Activated CD8-positive, alpha-beta T cell treated with anti-CD3 and anti-CD28 coated beads for 36 hours (primary cell): ENCODE measurements at regions not wholly inside any gene's neighbourhood (a gene's known extent, or its start where the extent isn't known, plus 50 kb on each side); places are given as distances from the start of the nearest gene placed in this dataset.

Experiments used
- ATAC-seq: fragments of 200-7000 bp; cut with Tn5 transposase; one replicate; pipeline ENCODE4 v1.10.0; 2021; ENCODE audit warnings: mild to moderate bottlenecking, moderate library complexity
- CTCF ChIA-PET: fragments of 350-600 bp; sonication (Branson Sonifier 250); formaldehyde crosslinking; loops from one replicate; lab custom pipeline; 2021; ENCODE audit warnings: antibody characterized with exemption; lab: Charles Lee
- POLR2A ChIA-PET: fragments of 350-600 bp; sonication (Branson Sonifier 250); formaldehyde crosslinking; loops from one replicate; lab custom pipeline; 2021; ENCODE audit warnings: antibody characterized with exemption; lab: Charles Lee
- DNase-seq: peaks from one replicate; pipeline ENCODE4 v3.0.0-alpha.2; 2020
- H3K27ac Mint-ChIP-seq: one replicate; pipeline ENCODE4 v1.8.0; 2021; ENCODE audit warnings: mild to moderate bottlenecking, mixed read lengths
- H3K27me3 Mint-ChIP-seq: one replicate; pipeline ENCODE4 v1.8.0; 2021; ENCODE audit warnings: mixed read lengths
- H3K36me3 Mint-ChIP-seq: one replicate; pipeline ENCODE4 v1.8.0; 2021; ENCODE audit warnings: low read depth, mixed read lengths
- H3K4me1 Mint-ChIP-seq: one replicate; pipeline ENCODE4 v1.8.0; 2021; ENCODE audit warnings: low read depth, mixed read lengths
- H3K4me3 Mint-ChIP-seq: one replicate; pipeline ENCODE4 v1.8.0; 2021; ENCODE audit warnings: mild to moderate bottlenecking, moderate library complexity, mixed read lengths
- H3K9me3 Mint-ChIP-seq: one replicate; pipeline ENCODE4 v1.8.0; 2021; ENCODE audit warnings: mixed read lengths
- intact Hi-C: fragments of 100-400 bp; cut with micrococcal nuclease; formaldehyde crosslinking; loops from one replicate; pipeline ENCODE4 v1.10.0; 2022
- TF ChIP-seq, protein P1 (sequence below): fragments of 200-600 bp; IDR thresholded peaks from one replicate; pipeline ENCODE4 v1.8.0; 2022; ENCODE audit warnings: antibody characterized with exemption, mild to moderate bottlenecking

DNA sequence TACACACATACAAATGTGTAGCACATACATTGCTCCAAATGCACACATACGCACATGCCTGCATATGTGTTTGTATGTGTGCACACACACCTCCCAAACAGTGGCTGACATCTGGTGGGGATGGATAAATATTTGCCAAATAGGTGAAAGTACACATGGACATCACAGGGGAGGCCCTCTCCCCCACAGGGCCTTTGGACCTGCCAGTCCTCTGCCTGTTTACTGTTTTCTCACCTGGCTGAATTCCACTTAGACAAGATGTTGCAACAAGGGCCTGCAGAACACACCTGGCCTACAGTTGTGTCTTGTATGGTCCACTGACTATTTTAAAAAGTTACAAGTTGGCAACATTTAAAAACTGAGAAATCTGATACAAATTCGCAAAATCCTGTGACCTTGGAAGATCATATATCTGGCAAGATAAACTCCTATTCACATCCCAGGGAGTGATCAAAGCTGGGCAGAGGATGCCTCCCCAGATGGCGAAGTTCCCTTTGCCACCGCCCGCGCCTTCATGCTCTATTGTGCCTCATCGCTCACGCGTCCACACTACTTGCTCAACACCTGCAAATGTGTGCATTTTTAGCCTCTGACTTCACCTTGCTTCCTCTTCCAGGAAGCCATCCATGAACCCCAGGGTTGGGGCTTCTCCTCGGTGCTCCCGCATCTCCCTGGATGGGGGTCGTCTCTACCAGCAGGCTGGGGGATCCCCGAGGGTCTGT, 118.4 kb upstream of the FZD10 start:
- intact Hi-C loops = no loop called here
- DNase-seq (no peak), ATAC-seq (no peak)
- Mint-ChIP-seq H3K4me3 (no peak overlapping the region), H3K9me3 (peaks cover 6% of the 10 kb centered on the region), H3K4me1 (peaks cover 3% of the 10 kb centered on the region), H3K36me3 (no peaks in the 10 kb centered on the region), H3K27ac (no peak overlapping the region), H3K27me3 (peaks cover 45% of the 10 kb centered on the region)
- ChIA-PET CTCF (interaction anchor here (0.8 to 1.0 kb wide), 2 partner anchors 127 to 237 kb away, joined by 3 read pairs; no protein-coding TSS in a partner anchor), POLR2A (no interaction called here)
- TF ChIP-seq, protein P1, sequence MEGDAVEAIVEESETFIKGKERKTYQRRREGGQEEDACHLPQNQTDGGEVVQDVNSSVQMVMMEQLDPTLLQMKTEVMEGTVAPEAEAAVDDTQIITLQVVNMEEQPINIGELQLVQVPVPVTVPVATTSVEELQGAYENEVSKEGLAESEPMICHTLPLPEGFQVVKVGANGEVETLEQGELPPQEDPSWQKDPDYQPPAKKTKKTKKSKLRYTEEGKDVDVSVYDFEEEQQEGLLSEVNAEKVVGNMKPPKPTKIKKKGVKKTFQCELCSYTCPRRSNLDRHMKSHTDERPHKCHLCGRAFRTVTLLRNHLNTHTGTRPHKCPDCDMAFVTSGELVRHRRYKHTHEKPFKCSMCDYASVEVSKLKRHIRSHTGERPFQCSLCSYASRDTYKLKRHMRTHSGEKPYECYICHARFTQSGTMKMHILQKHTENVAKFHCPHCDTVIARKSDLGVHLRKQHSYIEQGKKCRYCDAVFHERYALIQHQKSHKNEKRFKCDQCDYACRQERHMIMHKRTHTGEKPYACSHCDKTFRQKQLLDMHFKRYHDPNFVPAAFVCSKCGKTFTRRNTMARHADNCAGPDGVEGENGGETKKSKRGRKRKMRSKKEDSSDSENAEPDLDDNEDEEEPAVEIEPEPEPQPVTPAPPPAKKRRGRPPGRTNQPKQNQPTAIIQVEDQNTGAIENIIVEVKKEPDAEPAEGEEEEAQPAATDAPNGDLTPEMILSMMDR = no peak

DNA sequence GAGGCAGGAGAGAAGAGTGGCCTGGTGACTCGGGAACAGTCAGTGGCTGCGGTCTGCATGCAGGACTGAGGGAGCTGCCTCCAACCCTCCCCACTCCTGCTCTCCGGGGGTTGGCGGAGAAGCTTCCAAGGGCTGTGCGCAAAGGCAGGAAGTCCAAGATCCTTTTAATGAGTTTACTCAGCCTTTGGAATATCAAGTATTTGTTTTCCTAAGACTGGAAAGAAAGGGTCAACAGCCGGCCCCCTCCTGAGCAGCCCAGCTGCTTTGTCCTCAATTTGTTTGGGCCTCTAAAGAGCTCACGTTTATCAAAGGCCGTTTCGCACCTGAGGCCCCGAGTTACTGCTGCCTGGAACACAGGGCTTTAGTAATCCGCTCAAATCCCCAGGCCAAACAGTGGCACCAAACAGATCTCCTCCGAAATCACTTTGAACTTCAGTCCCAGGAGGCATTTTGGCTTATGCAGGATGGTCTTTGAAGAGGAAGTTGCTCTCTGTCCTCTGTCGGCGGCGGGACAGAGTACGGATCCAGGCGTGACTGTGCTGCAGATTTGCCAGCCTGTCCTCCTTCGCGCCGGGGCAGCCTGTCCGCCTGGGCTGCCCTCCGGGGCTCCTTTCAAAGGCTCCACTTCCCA, 117.2 kb upstream of the FZD10 start:
- TF ChIP-seq, protein P1 = no peak
- ATAC-seq (no peak), DNase-seq (no peak)
- ChIA-PET POLR2A (no interaction called here), CTCF (interaction anchor here (1.0 kb wide), 1 partner anchor 236 kb away, joined by 3 read pairs; no protein-coding TSS in a partner anchor)
- H3K27me3 Mint-ChIP-seq = peaks cover 34% of the 10 kb centered on the region
- intact Hi-C loops = no loop called here
- H3K36me3 Mint-ChIP-seq = no peaks in the 10 kb centered on the region
- H3K27ac Mint-ChIP-seq = no peak overlapping the region
- H3K4me1 Mint-ChIP-seq = peaks cover 3% of the 10 kb centered on the region
- H3K9me3 Mint-ChIP-seq = peaks cover 6% of the 10 kb centered on the region
- no peak overlapping the region for H3K4me3 Mint-ChIP-seq

DNA sequence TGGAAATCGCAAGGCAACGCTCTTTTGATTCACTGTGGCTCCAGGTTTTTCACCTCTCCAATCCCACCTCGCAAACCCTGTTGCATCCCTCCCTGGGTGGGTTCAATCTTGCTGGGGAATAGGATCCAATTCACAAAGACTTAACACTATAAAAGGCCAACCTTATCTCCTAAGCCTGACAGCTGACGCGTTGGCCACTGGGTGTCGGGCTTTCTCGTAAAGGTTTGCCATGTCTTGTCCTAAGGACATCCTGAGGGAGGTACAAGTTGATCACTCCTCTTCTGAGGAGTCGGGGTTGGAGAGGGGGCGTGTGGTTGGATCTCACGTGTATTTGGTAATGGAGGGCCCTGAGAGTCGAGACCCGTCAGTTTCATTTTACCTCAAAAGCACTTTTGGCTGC, 112.6 kb upstream of the FZD10 start:
- H3K27ac Mint-ChIP-seq = no peak overlapping the region
- H3K27me3 Mint-ChIP-seq = peaks cover 25% of the 10 kb centered on the region
- peaks cover under 1% of the 10 kb centered on the region for H3K9me3 Mint-ChIP-seq
- ATAC-seq = no peak
- TF ChIP-seq, protein P1 = no peak
- CTCF ChIA-PET = interaction anchor here (1.0 to 3.2 kb wide), 3 partner anchors 18 to 286 kb away, joined by 4 to 21 read pairs (median 4); no protein-coding TSS in a partner anchor
- H3K36me3 Mint-ChIP-seq = no peaks in the 10 kb centered on the region
- H3K4me3 Mint-ChIP-seq = no peak overlapping the region
- intact Hi-C loops = loop anchor here (2.0 kb wide), 1 partner anchor 285 kb away; no protein-coding TSS in a partner anchor
- H3K4me1 Mint-ChIP-seq = peaks cover 3% of the 10 kb centered on the region
- POLR2A ChIA-PET = no interaction called here
- DNase-seq = no peak

DNA sequence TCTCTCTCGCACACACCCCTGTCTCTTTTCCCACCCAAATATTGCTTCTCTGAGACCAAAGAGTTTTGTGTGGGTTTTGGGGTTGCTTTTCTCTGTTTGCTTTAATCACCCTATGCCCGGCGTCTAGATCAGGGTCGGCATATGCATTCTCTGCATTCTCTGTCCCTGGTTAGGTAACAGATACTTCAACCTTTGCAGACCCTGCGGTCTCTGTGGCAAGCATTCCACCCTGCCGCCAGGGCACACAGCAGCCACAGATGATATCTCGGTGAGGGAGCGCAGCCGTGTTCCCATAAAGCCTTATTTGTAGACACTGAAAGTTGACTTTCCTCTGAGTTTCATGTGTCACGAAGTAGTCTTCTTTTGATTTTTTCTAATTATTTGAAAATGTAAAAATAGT, 110.4 kb upstream of the FZD10 start:
- ATAC-seq (no peak), DNase-seq (no peak)
- no peak overlapping the region for H3K27ac Mint-ChIP-seq
- intact Hi-C loops = no loop called here
- POLR2A ChIA-PET = no interaction called here
- H3K4me3 Mint-ChIP-seq = no peak overlapping the region
- peaks cover 3% of the 10 kb centered on the region for H3K4me1 Mint-ChIP-seq
- H3K27me3 Mint-ChIP-seq = peaks cover 13% of the 10 kb centered on the region
- peaks cover 7% of the 10 kb centered on the region for H3K9me3 Mint-ChIP-seq
- CTCF ChIA-PET = no interaction called here
- no peaks in the 10 kb centered on the region for H3K36me3 Mint-ChIP-seq
- TF ChIP-seq, protein P1 = no peak

DNA sequence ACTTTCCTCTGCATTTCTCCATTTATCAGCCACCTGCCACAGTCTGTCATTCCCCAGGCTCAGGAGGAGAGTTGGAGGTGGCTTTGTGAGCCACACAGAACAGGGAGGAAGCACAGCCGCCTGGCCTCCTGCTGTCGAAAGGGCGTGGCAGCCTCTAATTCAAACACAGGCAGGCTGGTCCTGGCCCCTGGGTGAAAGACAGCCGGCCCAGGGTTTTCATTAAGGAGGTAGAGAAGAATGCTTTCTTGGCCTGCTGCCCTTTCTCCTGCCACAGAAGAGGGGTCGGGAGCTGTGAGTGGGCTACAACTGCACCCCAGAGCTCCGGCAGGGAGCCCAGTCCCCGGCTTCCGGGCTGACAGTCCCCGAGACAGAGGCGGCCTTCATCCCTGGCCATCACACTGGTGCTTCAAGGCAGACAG, 108.6 kb upstream of the FZD10 start:
- Mint-ChIP-seq H3K4me1 (no peaks in the 10 kb centered on the region), H3K27ac (no peak overlapping the region), H3K9me3 (peaks cover 7% of the 10 kb centered on the region), H3K4me3 (no peak overlapping the region), H3K27me3 (peaks cover 13% of the 10 kb centered on the region), H3K36me3 (no peaks in the 10 kb centered on the region)
- intact Hi-C loops = no loop called here
- no peak for ATAC-seq
- TF ChIP-seq, protein P1 = no peak
- ChIA-PET CTCF (no interaction called here), POLR2A (no interaction called here)
- DNase-seq = no peak
